Progenitor cell of endocrine pancreas (in vitro differentiated cells): ENCODE measurements at regions not wholly inside any gene's neighbourhood (a gene's known extent, or its start where the extent isn't known, plus 50 kb on each side); places are given as distances from the start of the nearest gene placed in this dataset.

Experiments
- DNase-seq: peaks from one replicate; pipeline ENCODE4 v3.0.0; 2021; ENCODE audit warnings: low spot score; ENCODE audit not compliant: unreplicated experiment
- H3K27ac Mint-ChIP-seq: 2 replicates; pipeline ENCODE4 v1.8.0; 2021; ENCODE audit warnings: mild to moderate bottlenecking, moderate library complexity, mixed read lengths
- H3K27me3 Mint-ChIP-seq: 2 replicates; pipeline ENCODE4 v1.8.0; 2021; ENCODE audit warnings: mixed read lengths
- H3K36me3 Mint-ChIP-seq: 2 replicates; pipeline ENCODE4 v1.8.0; 2022; ENCODE audit warnings: mixed read lengths; ENCODE audit not compliant: insufficient read depth
- H3K4me1 Mint-ChIP-seq: 2 replicates; pipeline ENCODE4 v1.8.0; 2021; ENCODE audit warnings: low read depth, mixed read lengths
- H3K4me3 Mint-ChIP-seq: 2 replicates; pipeline ENCODE4 v1.8.0; 2021; ENCODE audit warnings: low read depth, mild to moderate bottlenecking, moderate library complexity, mixed read lengths
- H3K9me3 Mint-ChIP-seq: 2 replicates; pipeline ENCODE4 v1.8.0; 2021; ENCODE audit warnings: low read depth, mixed read lengths
- TF ChIP-seq, protein P1 (sequence below): fragments of 200-600 bp; sonication (generic); IDR thresholded peaks from one replicate; pipeline ENCODE4 v1.5.0; 2021; ENCODE audit warnings: antibody characterized with exemption, mild to moderate bottlenecking; ENCODE audit not compliant: unreplicated experiment

- no peaks in the 10 kb centered on the region for H3K36me3 Mint-ChIP-seq
- peaks cover 6% of the 10 kb centered on the region for H3K4me1 Mint-ChIP-seq
- H3K27ac Mint-ChIP-seq = no peak overlapping the region
- TF ChIP-seq, protein P1, sequence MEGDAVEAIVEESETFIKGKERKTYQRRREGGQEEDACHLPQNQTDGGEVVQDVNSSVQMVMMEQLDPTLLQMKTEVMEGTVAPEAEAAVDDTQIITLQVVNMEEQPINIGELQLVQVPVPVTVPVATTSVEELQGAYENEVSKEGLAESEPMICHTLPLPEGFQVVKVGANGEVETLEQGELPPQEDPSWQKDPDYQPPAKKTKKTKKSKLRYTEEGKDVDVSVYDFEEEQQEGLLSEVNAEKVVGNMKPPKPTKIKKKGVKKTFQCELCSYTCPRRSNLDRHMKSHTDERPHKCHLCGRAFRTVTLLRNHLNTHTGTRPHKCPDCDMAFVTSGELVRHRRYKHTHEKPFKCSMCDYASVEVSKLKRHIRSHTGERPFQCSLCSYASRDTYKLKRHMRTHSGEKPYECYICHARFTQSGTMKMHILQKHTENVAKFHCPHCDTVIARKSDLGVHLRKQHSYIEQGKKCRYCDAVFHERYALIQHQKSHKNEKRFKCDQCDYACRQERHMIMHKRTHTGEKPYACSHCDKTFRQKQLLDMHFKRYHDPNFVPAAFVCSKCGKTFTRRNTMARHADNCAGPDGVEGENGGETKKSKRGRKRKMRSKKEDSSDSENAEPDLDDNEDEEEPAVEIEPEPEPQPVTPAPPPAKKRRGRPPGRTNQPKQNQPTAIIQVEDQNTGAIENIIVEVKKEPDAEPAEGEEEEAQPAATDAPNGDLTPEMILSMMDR = no peak
- no peak overlapping the region for H3K4me3 Mint-ChIP-seq
- no peaks in the 10 kb centered on the region for H3K27me3 Mint-ChIP-seq
- DNase-seq = no peak
- no peaks in the 10 kb centered on the region for H3K9me3 Mint-ChIP-seq
Measured at GRCh38 chr9:27632254-27632653, 59.0 kb upstream of the C9orf72 start.

DNA sequence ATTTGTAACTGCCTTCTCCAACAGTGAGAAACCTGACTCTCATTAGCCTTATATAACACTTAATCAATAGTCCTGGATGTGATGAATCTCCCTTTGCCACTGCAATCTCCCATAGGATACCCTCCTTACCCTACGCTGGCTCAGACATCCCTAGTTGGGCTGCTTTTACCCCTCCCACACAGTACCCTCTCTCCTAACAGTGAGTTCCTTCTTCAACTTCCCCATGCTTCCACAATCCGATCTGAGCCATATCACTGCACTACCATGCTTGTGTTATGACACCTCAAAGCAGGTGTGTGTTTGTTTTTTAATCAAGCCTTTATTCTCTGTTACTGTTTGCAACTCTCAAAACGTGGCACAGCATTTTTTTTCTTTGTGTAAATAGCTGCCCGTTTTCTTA is 60.5 kb upstream of the C9orf72 start:
- peaks cover 6% of the 10 kb centered on the region for H3K4me1 Mint-ChIP-seq
- no peak overlapping the region for H3K27ac Mint-ChIP-seq
- TF ChIP-seq, protein P1 = no peak
- H3K27me3 Mint-ChIP-seq = no peaks in the 10 kb centered on the region
- H3K36me3 Mint-ChIP-seq = no peaks in the 10 kb centered on the region
- DNase-seq = no peak
- no peak overlapping the region for H3K4me3 Mint-ChIP-seq
- H3K9me3 Mint-ChIP-seq = no peaks in the 10 kb centered on the region

DNA sequence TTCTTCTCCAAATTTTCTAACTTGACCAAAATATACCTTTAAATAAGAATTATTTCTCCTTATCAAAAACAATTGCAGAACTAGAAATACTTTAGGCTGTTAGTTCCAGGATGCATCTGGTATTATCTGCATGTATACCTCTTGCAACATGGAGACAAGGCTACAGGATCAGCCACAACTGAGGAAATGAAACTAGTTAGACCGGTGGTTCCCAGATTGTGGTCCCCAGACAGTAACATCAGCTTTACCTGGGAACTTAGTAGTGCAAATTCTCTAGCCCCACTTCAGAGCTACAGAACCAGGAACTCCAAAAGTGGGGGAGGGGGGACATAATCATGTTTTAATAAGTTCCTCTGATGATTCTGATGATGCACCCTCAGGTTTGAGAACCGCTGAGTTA is 61.6 kb upstream of the C9orf72 start:
- TF ChIP-seq, protein P1 = no peak
- H3K27me3 Mint-ChIP-seq = no peaks in the 10 kb centered on the region
- H3K9me3 Mint-ChIP-seq = no peaks in the 10 kb centered on the region
- no peak overlapping the region for H3K27ac Mint-ChIP-seq
- no peaks in the 10 kb centered on the region for H3K36me3 Mint-ChIP-seq
- no peaks in the 10 kb centered on the region for H3K4me1 Mint-ChIP-seq
- H3K4me3 Mint-ChIP-seq = no peak overlapping the region
- DNase-seq = no peak

DNA sequence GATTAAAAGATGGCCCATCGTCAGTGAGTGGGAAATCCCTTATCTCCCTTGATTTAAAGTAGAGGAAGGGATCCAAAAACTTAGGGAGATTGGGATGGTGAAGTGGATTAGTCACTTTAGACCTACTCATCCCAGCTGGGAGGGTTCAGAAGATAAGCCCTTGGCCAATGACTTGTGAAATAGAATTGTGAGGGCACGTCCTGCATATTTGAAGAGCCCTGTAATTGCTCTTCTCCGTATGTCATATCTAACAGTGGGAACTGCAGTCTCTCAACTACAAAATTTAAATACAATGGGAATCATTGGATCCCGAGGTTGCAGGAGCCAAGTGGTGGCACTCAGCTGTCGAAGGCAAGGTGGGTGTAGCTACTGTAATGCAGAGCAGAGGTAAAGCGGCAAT is 65.4 kb upstream of the C9orf72 start:
- H3K27me3 Mint-ChIP-seq = no peaks in the 10 kb centered on the region
- no peaks in the 10 kb centered on the region for H3K4me1 Mint-ChIP-seq
- TF ChIP-seq, protein P1 = no peak
- H3K36me3 Mint-ChIP-seq = no peaks in the 10 kb centered on the region
- H3K27ac Mint-ChIP-seq = no peak overlapping the region
- H3K9me3 Mint-ChIP-seq = no peaks in the 10 kb centered on the region
- H3K4me3 Mint-ChIP-seq = no peak overlapping the region
- DNase-seq = no peak

- Mint-ChIP-seq H3K9me3 (peaks cover 6% of the 10 kb centered on the region), H3K27me3 (no peaks in the 10 kb centered on the region), H3K27ac (no peak overlapping the region), H3K36me3 (no peaks in the 10 kb centered on the region), H3K4me1 (no peaks in the 10 kb centered on the region), H3K4me3 (no peak overlapping the region)
- no peak for DNase-seq
- TF ChIP-seq, protein P1 = no peak
Measured at GRCh38 chr9:27645161-27645840, 72.0 kb upstream of the C9orf72 start.
